ENCODE measurements at regions not wholly inside any gene's neighbourhood (a gene's known extent, or its start where the extent isn't known, plus 50 kb on each side); places are given as distances from the start of the nearest gene placed in this dataset.
"Not testable (repeated sequence)": the region's sequence is repeated elsewhere in the genome, so short reads cannot be mapped to it uniquely, and the experiment has no call there.

DNA sequence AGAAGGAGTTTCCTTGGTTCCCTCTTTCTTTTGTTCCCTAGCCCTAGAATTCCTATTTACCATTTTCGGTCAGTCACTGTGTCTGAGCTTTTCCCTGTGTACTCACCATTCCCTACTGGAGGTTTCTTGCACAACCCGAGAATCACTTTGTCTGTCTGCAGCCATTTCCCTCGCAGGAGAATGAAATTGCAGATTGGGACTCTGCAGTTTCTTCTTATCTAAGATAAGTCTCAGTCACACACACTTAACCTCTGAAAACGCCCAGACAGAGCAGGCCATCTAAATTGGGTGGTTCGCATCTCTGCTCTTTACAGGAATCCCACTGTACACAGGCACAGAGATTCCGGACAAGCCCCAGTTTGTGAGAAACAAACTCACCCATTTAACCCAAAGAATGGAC, 58.6 kb upstream of the CNTNAP2 start:
- DNase-seq = no peak

- no peak for DNase-seq
Measured at GRCh38 chr7:146054909-146055308, 61.7 kb upstream of the CNTNAP2 start.

GRCh38 chr7:146053492-146053891, 63.1 kb upstream of the CNTNAP2 start:
- no peak for DNase-seq

DNA sequence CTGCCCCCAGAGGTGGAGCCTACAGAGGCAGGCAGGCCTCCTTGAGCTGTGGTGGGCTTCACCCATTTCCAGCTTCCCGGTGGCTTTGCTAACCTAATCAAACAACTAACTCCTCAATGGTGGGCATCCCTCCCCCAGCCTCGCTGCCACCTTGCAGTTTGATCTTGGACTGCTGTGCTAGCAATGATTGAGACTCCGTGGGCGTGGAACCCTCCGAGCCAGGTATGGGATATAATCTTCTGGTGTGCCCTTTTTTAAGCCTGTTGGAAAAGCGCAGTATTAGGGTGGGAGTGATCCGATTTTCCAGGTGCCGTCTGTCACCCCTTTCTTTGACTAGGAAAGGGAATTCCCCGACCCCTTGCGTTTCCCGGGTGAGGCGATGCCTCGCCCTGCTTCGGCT, 73.3 kb upstream of the CNTNAP2 start:
- not testable (repeated sequence) for DNase-seq

DNA sequence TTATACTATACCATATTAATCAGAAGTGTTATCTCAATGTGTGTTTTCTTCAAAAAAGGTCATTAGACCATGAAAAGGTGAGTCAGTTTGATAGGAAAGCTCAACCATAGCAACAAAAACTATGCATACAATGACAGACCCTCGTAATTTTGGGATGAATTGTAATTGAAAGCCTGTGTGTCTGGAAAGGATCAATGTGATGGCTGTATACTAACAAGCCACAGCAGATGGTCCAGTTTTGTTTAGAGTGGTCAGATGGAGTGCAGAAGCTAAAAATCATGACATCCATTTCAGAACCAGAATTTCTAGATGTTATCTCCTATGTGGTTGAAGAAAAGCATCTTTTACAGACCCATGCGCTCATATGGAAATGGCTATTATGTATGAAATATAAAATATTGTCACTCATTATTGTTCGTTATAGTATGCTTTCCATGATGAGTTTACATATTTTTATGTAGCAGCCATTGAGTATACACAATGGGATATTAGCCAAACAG, 88.3 kb upstream of the CNTNAP2 start:
- no peak for DNase-seq

DNA sequence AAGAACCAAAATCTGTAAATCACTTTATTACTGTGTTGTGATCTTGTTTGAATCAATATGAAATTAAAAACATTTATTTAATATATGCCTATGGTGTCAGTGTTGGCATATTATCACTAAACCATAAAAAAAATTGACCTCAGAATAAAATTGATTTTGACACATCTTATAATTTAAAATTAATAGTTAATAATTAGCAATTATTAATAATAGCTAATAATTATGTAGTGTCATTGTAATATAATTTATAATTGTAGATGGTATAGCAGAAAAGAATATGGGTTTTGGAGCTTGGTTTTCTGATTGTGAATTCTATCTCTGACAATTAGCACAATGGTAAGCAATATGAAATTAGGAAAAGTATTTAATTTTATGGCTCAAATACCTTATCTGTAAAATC, 89.4 kb upstream of the CNTNAP2 start:
- no peak for DNase-seq

GRCh38 chr7:146022776-146023175, 93.8 kb upstream of the CNTNAP2 start:
- no peak for DNase-seq

- DNase-seq = not testable (repeated sequence)
Measured at GRCh38 chr7:146019041-146020004, 97.3 kb upstream of the CNTNAP2 start.

DNA sequence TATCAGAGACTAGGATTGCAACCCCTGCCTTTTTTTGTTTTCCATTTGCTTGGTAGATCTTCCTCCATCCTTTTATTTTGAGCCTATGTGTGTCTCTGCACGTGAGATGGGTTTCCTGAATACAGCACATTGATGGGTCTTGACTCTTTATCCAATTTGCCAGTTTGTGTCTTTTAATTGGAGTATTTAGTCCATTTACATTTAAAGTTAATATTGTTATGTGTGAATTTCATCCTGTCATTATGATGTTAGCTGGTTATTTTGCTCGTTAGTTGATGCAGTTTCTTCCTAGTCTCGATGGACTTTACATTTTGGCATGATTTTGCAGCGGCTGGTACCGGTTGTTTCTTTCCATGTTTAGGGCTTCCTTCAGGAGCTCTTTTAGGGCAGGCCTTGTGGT, 99.2 kb upstream of the CNTNAP2 start:
- DNase-seq = not testable (repeated sequence)

DNA sequence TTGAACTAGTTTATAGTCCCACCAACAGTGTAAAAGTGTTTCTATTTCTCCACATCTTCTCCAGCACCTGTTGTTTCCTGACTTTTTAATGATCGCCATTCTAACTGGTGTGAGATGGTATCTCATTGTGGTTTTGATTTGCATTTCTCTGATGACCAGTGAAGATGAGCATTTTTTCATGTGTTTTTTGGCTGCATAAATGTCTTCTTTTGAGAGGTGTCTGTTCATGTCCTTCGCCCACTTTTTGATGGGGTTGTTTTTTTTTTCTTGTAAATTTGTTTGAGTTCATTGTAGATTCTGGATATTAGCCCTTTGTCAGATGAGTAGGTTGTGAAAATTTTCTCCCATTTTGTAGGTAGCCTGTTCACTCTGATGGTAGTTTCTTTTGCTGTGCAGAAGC, 102.4 kb upstream of the CNTNAP2 start:
- not testable (repeated sequence) for DNase-seq

DNA sequence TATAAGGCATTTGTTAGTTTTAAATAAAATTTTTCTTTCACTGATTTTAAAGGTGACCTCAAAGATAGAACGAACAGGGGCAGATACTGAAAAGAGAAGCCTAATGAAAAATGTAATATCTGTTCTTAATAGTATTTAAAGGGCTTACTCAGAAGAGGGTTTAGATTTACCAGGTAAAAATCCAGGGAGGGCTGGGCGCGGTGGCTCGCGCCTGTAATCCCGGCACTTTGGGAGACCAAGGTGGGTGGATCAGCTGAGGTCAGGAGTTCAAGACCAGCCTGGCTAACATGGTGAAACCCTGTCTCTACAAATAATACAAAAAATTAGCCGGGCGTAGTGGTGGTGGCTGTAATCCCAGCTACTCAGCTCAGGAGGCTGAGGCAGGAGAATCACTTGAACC, 108.3 kb upstream of the CNTNAP2 start:
- no peak for DNase-seq

- DNase-seq = no peak
Measured at GRCh38 chr7:146004805-146005204, 111.8 kb upstream of the CNTNAP2 start.

GRCh38 chr7:146002431-146003078, 114.0 kb upstream of the CNTNAP2 start:
- DNase-seq = no peak

- DNase-seq = no peak
Measured at GRCh38 chr7:146002008-146002407, 114.6 kb upstream of the CNTNAP2 start.

GRCh38 chr7:146000882-146001281, 115.7 kb upstream of the CNTNAP2 start:
- no peak for DNase-seq

DNA sequence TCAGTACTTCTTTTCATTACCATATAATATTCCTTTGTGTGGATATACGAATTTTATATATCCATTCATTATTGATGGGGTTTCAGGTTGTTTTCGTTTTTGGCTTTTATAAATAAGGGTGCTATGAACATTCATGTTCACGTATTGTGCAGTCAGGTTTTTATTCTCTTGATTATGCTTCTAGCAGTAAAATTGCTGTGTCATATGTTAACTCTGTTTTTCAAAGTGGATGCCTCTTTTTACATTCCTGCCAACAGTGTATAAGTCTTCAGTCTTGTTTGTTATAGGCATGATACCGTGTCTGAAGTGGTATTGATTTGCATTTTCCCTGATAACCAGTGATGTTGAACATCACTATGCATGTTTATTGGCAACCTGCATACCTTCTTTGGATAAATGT, 127.1 kb upstream of the CNTNAP2 start:
- no peak for DNase-seq

GRCh38 chr7:145986248-145986874, 130.2 kb upstream of the CNTNAP2 start:
- DNase-seq = no peak

DNA sequence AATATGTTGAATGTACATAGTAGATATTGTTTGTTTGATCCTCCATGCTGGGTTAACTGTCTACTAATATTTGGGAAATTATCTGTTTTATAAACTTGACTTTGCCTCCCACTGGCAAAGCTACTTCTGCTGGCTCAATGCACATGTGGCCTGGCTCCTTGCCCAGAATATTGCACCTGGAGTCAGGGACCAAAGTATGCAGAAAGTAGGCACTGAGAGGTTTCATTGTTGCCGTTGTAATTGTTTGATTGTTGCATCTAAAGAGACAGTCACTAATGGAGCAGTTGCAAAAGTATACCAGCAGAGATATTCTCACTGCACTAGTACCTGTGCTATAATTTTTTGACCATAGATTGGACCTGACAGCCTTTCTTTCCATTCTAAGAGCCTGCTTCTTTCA, 137.8 kb upstream of the CNTNAP2 start:
- DNase-seq = no peak

DNA sequence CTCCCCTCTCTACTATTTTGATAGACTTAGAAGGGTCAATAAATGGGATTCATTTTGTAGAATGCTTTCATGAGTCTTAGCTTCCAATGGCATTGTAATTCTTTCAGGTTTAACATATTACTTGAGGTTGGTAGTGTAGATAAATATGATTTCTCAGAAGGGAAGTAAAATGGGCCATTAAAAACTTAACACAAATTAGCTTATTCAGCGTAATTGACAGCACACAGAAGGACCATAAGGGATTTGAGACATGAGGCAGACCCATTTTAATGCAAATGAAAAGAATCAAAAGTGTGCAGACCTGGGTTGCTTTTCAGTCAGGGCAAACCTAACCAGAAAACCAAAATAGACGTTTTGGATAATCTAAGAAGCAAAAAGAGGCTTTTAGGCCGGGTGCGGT, 156.6 kb upstream of the CNTNAP2 start:
- DNase-seq = no peak

GRCh38 chr7:145957160-145957890, 159.3 kb upstream of the CNTNAP2 start:
- no peak for DNase-seq

DNA sequence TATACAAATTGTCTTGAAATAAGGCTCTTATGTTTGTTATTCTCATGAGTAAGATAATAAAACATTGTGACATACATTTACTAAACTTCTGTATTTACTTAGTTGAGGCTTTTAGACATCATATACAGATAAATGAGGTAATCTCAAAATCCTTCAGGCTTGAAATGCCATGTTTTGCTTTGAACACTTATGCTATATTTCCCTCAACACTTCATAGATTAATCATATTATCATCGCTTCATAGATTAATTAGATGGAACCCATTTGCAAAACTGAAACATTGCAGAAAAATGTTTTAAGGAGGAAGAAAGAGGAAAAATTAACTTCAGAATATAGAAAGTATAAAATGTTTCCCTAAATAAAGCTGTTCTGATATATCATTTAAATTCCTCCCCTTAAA, 165.0 kb upstream of the CNTNAP2 start:
- DNase-seq = no peak

GRCh38 chr7:145928937-145929336, 187.7 kb upstream of the CNTNAP2 start:
- DNase-seq = no peak

GRCh38 chr7:145919712-145920111, 196.9 kb upstream of the CNTNAP2 start:
- no peak for DNase-seq

Data from activated gamma-delta T cell treated with Interleukin-2 at 50 U/mL for 16 hours (primary cell).